ENCODE measurements at regions not wholly inside any gene's neighbourhood (a gene's known extent, or its start where the extent isn't known, plus 50 kb on each side); places are given as distances from the start of the nearest gene placed in this dataset.
"Not testable (repeated sequence)": the region's sequence is repeated elsewhere in the genome, so short reads cannot be mapped to it uniquely, and the experiment has no call there.

GRCh38 chr12:84382486-84382885 is 530.1 kb downstream of the SLC6A15 start:
- DNase-seq (ENCODE audit: low read depth); in situ Hi-C loops (cut with HindIII; ENCODE audit: low pct_unique_long_range_greater_than_20kb, low sequenced_read_pairs): not testable (repeated sequence)

DNA sequence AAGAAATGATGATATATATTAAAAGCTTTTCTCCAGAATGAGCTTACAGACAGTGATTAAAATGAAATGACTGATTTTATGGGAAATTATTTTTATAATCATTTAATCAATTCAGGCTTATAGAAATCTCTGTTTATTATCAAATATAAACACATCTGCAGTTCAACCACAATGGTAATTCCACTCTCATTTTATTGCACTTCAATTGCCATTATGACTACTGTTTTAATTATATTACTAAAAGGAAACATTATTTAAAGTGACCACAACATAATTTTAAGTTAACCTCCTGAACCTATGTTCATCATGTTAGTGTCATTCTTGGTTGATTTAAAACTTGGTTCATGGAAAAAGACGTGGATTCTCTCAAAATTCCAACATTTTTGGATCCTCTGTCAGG is 536.3 kb downstream of the SLC6A15 start:
- DNase-seq (ENCODE audit: low read depth): no peak
- in situ Hi-C loops (cut with HindIII; ENCODE audit: low pct_unique_long_range_greater_than_20kb, low sequenced_read_pairs): no loop called here

DNA sequence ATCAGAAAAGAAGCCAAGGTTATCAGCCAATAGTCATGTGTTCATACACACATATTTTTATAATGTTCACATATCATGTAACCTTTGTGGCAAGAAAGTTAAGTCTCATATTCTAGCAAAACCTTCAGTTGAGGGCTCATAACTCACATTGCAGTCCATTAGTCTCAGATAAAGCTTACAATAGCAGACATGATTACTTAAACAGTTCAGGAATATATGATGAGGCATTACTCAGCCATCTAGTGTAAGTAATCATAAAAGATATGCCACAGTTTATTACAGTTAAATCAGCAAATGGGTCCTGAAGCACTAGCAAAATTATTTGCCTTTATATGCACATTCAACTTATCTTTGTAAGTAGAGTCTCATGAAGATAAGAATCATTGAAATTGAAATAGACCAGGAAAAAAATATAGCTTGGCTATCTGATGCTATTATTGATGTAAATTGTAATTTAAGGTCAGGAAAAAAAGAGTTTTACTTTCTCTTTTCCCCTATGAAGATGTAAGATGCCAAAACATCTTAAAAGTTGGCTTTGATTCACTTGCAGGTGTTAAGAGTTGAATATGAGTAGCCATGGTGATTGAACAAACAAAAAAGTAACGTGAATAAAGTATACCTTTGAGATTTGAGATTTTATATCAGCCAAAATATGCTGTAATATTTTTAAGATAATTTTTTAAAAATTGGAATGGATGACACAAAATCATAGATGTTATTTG is 537.0 kb downstream of the SLC6A15 start:
- in situ Hi-C loops (cut with HindIII; ENCODE audit: low pct_unique_long_range_greater_than_20kb, low sequenced_read_pairs): no loop called here
- DNase-seq (ENCODE audit: low read depth): no peak

GRCh38 chr12:84362552-84362897 is 550.1 kb downstream of the SLC6A15 start:
- no peak for DNase-seq (ENCODE audit: low read depth)
- in situ Hi-C loops (cut with HindIII; ENCODE audit: low pct_unique_long_range_greater_than_20kb, low sequenced_read_pairs): no loop called here

DNA sequence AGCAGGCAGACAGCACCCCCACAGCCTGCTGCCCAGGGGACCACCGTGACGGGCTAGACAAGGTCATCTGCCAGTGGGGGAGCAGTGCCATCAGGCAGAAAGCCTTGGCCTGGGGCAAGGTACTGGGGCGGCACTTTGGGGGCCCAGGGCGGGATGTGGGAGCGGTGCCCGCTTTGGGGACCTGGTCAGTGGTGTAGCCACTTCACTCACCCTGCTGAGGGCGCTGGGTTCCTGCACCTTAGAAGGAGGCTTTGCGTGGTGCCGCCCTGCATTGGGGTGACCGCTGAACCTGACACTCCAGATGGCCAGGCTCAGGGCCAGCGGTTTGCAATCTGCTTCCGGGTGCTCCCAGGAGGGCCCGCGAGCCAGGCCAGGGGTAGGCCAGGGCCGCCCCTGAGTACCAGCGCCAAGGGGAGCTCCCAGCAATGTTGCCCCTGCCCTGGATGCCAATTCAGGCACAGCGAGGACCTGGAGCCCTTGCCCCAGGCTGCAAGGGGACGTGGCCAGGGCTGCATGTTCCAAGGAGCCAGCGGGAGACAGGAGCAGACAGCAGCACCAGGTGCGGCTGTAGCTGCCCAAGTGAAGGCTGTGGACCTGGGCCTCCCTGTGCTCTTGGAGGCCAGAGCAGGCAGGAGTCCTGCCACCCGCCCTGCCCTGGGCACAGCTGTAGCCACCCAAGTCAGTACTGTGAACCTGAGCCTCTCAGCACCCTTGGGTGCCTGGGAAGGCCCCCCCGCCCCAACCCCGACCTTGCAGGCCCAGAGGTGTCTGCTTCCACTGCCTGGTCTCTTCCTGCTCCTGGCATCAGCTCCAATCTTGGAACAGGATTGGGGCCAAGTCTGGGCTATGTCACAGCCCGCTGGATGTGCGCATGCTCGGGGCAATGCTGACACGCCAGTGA is 550.7 kb downstream of the SLC6A15 start:
- in situ Hi-C loops (cut with HindIII; ENCODE audit: low pct_unique_long_range_greater_than_20kb, low sequenced_read_pairs): no loop called here
- no peak for DNase-seq (ENCODE audit: low read depth)

GRCh38 chr12:84357314-84357713 is 555.3 kb downstream of the SLC6A15 start:
- no peak for DNase-seq (ENCODE audit: low read depth)
- in situ Hi-C loops (cut with HindIII; ENCODE audit: low pct_unique_long_range_greater_than_20kb, low sequenced_read_pairs): no loop called here

GRCh38 chr12:84356224-84356623 is 556.4 kb downstream of the SLC6A15 start:
- in situ Hi-C loops (cut with HindIII; ENCODE audit: low pct_unique_long_range_greater_than_20kb, low sequenced_read_pairs): no loop called here
- no peak for DNase-seq (ENCODE audit: low read depth)

- DNase-seq (ENCODE audit: low read depth): no peak
- in situ Hi-C loops (cut with HindIII; ENCODE audit: low pct_unique_long_range_greater_than_20kb, low sequenced_read_pairs): no loop called here
Measured at GRCh38 chr12:84355561-84355960, 557.0 kb downstream of the SLC6A15 start.

DNA sequence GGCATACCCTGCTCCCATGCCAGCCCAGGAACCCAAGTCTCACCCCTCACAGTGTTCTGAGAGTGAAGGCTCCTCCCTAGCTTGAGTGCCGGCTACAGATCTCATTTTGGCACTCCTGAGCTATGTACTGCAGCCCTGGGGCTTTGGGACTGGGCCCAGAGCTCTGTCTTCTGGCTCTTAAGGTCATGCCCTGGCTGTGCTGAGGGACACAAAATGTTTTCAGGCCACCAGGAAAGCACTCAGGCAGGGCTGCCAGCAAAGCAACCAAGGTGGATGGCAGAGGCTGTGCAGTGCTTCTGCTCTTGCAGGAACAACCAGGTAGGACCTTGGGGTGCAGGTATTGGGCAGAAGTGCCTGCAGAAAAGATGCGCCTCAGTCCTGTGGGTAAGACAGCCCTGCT is 564.0 kb downstream of the SLC6A15 start:
- no peak for DNase-seq (ENCODE audit: low read depth)
- in situ Hi-C loops (cut with HindIII; ENCODE audit: low pct_unique_long_range_greater_than_20kb, low sequenced_read_pairs): no loop called here

GRCh38 chr12:84341467-84342193 is 571.0 kb downstream of the SLC6A15 start:
- in situ Hi-C loops (cut with HindIII; ENCODE audit: low pct_unique_long_range_greater_than_20kb, low sequenced_read_pairs): no loop called here
- DNase-seq (ENCODE audit: low read depth): no peak

- in situ Hi-C loops (cut with HindIII; ENCODE audit: low pct_unique_long_range_greater_than_20kb, low sequenced_read_pairs): no loop called here
- no peak for DNase-seq (ENCODE audit: low read depth)
Measured at GRCh38 chr12:84336231-84336630, 576.4 kb downstream of the SLC6A15 start.

DNA sequence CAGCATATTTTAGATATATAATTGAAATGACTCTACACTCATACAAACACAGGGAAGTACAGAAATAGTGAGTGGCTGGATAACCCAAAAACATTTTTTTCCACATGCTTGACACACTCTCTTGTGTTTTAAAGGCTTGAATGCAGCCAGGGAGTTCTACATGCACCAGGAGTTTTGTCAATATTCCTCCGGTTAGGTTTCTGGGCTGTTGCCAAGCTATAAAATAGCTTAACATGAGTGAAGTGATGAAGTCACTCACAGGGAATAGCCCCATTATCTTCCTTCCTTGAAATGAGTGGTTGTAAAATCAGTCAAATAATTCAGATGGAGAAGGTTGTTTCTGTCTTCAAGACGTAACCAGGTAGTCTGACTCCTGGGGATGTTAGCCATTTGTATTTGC is 582.7 kb downstream of the SLC6A15 start:
- DNase-seq (ENCODE audit: low read depth): no peak
- in situ Hi-C loops (cut with HindIII; ENCODE audit: low pct_unique_long_range_greater_than_20kb, low sequenced_read_pairs): no loop called here

DNA sequence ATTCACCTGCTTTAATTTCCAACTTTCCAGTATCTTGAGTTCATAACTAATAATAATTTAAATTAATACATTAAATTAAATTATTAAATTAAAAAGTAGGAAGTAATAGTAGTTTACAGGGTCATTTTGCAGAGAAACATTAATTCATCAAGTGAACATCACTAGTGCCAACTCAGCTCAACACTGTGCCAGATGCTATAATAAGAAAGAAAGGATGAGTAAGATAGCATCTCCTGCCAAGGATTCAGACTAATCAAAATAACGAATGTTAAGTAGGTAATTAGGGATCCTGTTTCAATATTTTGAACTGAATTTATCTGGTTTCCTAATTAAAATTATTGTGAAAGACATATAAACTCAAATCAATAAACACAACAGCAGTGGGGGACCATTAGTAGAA is 596.7 kb downstream of the SLC6A15 start:
- in situ Hi-C loops (cut with HindIII; ENCODE audit: low pct_unique_long_range_greater_than_20kb, low sequenced_read_pairs): no loop called here
- DNase-seq (ENCODE audit: low read depth): no peak

DNA sequence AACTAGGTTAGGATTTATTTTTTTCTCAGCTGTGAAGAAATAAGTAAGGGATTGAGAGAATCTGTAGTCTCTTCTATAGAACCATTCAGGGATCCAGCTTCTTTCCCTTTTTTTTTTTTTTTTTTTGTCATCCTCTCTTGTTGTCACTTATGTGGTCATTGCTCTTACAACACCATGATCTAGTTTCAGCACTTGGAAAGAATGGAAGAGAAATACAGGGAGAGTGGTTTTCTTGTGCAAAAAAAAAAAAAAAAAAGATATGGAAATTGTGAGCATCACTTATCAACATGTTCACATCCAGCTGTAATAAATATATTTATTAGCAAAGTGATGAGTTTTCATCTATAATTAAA is 599.3 kb downstream of the SLC6A15 start:
- DNase-seq (ENCODE audit: low read depth): no peak

DNA sequence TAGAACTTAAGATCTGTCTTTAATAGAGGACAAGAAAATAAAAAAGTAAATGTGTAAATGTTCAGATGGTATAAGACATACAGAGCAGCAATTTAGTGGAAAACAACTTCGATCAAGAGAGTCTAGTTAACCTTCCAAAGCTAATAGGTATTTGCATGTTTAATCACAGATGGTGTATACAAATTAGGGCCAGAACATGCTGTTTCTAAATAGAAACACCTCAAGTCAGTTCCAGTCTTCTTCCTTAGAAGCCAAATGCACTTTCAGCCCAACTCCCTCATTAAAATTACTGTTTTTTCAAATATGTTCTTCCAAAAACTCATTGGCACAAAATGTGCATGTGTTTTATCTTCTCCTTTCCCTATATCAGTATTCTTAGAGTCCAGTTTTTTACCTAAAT is 604.4 kb downstream of the SLC6A15 start:
- in situ Hi-C loops (cut with HindIII; ENCODE audit: low pct_unique_long_range_greater_than_20kb, low sequenced_read_pairs): no loop called here
- DNase-seq (ENCODE audit: low read depth): no peak

More for the DNA sequence above, 599.3 kb downstream of the SLC6A15 start:
- in situ Hi-C loops (cut with HindIII; ENCODE audit: low pct_unique_long_range_greater_than_20kb, low sequenced_read_pairs): no loop called here

DNA sequence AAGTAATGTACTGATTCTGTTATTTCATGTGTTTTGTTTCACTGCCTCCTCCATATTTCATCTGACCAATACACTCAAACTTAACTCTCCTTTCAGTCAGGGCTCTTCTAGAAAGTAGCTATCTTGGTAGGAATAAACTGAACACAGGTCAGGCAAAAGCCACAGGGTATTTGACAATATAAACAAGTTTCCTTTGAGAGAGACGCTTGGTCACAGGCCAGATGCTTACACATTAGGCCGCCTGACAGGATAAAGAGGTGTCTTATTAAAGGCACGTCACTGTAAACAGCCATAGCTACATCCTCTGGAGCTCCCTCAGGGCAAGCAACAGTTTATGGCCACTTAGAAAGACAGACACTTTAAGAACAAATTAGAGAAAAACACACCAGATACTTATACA is 607.5 kb downstream of the SLC6A15 start:
- in situ Hi-C loops (cut with HindIII; ENCODE audit: low pct_unique_long_range_greater_than_20kb, low sequenced_read_pairs): no loop called here
- DNase-seq (ENCODE audit: low read depth): no peak

GRCh38 chr12:84294246-84294645 is 618.4 kb downstream of the SLC6A15 start:
- in situ Hi-C loops (cut with HindIII; ENCODE audit: low pct_unique_long_range_greater_than_20kb, low sequenced_read_pairs): no loop called here
- no peak for DNase-seq (ENCODE audit: low read depth)

DNA sequence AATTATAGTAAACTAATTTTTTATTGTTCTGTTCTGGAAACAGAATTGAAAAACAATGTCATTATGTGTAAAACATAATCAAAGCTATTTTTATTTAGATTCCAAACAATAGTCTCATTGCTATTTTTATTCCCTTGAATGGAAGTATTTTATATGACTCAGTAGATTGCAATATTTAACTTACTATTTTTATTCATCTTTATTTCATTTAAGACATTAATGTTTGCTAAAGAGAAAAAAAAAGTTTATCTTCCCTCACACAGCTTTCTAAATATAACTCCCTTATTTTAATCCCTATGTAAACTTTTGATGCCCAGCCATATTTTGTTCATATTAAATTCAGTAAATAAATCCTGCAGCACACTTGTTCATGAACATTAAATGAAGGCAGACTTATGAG is 622.4 kb downstream of the SLC6A15 start:
- in situ Hi-C loops (cut with HindIII; ENCODE audit: low pct_unique_long_range_greater_than_20kb, low sequenced_read_pairs): no loop called here
- DNase-seq (ENCODE audit: low read depth): no peak

- in situ Hi-C loops (cut with HindIII; ENCODE audit: low pct_unique_long_range_greater_than_20kb, low sequenced_read_pairs): no loop called here
- no peak for DNase-seq (ENCODE audit: low read depth)
Measured at GRCh38 chr12:84277986-84278385, 634.6 kb downstream of the SLC6A15 start.
